Panc1 (cell line): ENCODE measurements at regions not wholly inside any gene's neighbourhood (a gene's known extent, or its start where the extent isn't known, plus 50 kb on each side); places are given as distances from the start of the nearest gene placed in this dataset.

Source experiments
- ATAC-seq: fragments of 200-7000 bp; cut with Tn5 transposase; 2 replicates; pipeline ENCODE4 v1.9.1; 2020; ENCODE audit warnings: mild to moderate bottlenecking, moderate library complexity
- BruUV-seq: library from RNA; stranded (reverse); fragments of 400-500 nt; replicated peaks from 2 replicates; lab custom pipeline; 2021; lab: Mats Ljungman, UMichigan
- CTCF ChIA-PET: fragments of 300-600 bp; sonication (Branson Sonifier 250); formaldehyde crosslinking; loops from one replicate; lab custom pipeline; 2022; ENCODE audit warnings: antibody characterized with exemption; lab: Charles Lee
- POLR2A ChIA-PET: fragments of 300-600 bp; sonication (Branson Sonifier 250); formaldehyde crosslinking; loops from one replicate; lab custom pipeline; 2022; ENCODE audit warnings: antibody characterized with exemption; lab: Charles Lee
- DNase-seq: peaks from one replicate; pipeline ENCODE4 v3.0.0-alpha.2; 2010; ENCODE audit warnings: low read depth, low spot score
- H3K27ac ChIP-seq: 2 replicates; pipeline ENCODE4 v1.5.1; 2011; ENCODE audit warnings: mild to moderate bottlenecking, low read length, inconsistent platforms
- H3K27me3 ChIP-seq: fragments of 200-500 bp; sonication (Bioruptor generic); 2 replicates; pipeline ENCODE4 v1.6.0; 2014; ENCODE audit warnings: low read length, inconsistent platforms; ENCODE audit not compliant: control insufficient read depth, insufficient read depth
- H3K36me3 ChIP-seq: fragments of 200-500 bp; sonication (Bioruptor generic); 2 replicates; pipeline ENCODE4 v1.5.1; 2014; ENCODE audit warnings: inconsistent platforms, mild to moderate bottlenecking, low read length, moderate library complexity; ENCODE audit not compliant: control insufficient read depth, insufficient read depth
- H3K4me1 ChIP-seq: 2 replicates; pipeline ENCODE4 v1.5.1; 2011; ENCODE audit warnings: inconsistent platforms, mild to moderate bottlenecking, low read length, moderate library complexity; ENCODE audit not compliant: control insufficient read depth, insufficient read depth
- H3K4me3 ChIP-seq, 2 experiments: 2 replicates each; pipeline ENCODE4 v1.5.1; 2011 to 2012; ENCODE audit warnings: low read depth in 2 of 2, low read length in 2 of 2, mild to moderate bottlenecking in 2 of 2, inconsistent platforms in 1 of 2, moderate library complexity in 1 of 2
- H3K9me3 ChIP-seq: fragments of 200-500 bp; sonication (Bioruptor generic); 2 replicates; pipeline ENCODE4 v1.5.1; 2014; ENCODE audit warnings: low read depth, mild to moderate bottlenecking, inconsistent platforms, low read length, moderate library complexity; ENCODE audit not compliant: control insufficient read depth, insufficient read depth
- POLR2AphosphoS5 ChIP-seq: IDR thresholded peaks from 2 replicates; pipeline ENCODE4 v1.6.1; 2012; ENCODE audit warnings: mild to moderate bottlenecking, low read depth, low read length, moderate library complexity
- SIN3A ChIP-seq: IDR thresholded peaks from 2 replicates; pipeline ENCODE4 v1.6.1; 2012; ENCODE audit warnings: low read depth, mild to moderate bottlenecking, low read length, moderate library complexity, borderline replicate concordance; ENCODE audit not compliant: insufficient read depth
- TCF7L2 ChIP-seq: IDR thresholded peaks from 2 replicates; pipeline ENCODE4 v1.6.1; 2011; ENCODE audit warnings: mild to moderate bottlenecking, low read depth, low read length, inconsistent platforms
- in situ Hi-C: cut with HindIII; loops from 2 replicates; pipeline ENCODE4 v1.10.0; 2016; ENCODE audit warnings: low sequenced_read_pairs, low pct_unique_long_range_greater_than_20kb
- intact Hi-C: fragments of 100-400 bp; cut with micrococcal nuclease; formaldehyde crosslinking; loops from one replicate; pipeline ENCODE4 v1.10.0; 2022; ENCODE audit not compliant: unreplicated experiment
- TF ChIP-seq, protein P1 (sequence below), 2 experiments: IDR thresholded peaks; 2 replicates each; pipeline ENCODE4 v1.6.1; 2011 to 2012; ENCODE audit warnings: low read depth in 2 of 2, control low read depth in 1 of 2, low read length in 1 of 2, mild to moderate bottlenecking in 1 of 2, moderate library complexity in 1 of 2; ENCODE audit not compliant: insufficient read depth in 1 of 2
- TF ChIP-seq, protein P2 (sequence below): fragments of 450-650 bp; IDR thresholded peaks from 2 replicates; pipeline ENCODE4 v1.5.1; 2017; ENCODE audit warnings: mild to moderate bottlenecking

DNA sequence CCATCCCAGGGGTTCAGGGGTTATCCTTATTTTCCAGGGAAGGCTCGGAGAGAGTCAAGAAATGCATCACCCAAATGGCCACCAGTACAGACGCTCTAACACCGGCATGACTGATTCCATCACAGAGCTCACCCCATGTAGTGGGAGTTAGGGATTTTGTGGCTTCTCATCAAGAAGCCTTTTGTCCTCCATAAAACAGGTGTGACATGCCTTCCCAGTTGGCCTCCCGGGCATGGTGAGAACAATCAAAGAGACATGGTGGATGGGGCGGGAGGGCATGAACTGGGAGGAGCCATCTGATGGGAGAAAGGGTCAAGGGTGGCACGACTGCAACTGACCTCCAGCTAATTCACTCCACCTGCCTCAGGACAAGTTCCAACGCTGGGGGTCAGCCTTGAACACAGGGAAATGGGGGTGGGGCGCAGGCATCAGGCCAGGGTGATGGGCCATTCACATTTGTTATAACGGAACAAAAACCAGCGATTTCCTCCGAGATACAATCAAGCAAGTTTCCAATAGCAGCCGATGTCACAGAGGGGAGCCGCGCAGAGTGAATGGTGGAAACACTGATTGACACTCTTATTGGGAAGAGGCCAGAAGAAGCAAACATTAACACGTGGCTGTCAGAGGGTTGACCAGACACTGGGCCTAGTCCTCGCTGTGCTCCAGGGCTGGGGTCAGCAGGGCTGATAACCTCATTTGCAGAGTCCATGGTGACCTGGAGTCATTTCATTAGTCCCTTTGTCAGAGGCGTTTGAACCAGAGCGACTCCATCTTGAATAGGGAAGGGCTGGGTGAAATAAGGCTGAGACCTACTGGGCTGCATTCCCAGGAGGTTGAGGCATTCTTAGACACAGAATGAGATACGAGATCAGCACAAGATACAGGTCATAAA, 80.5 kb upstream of the HPCAL1 start:
- no peaks in the 10 kb centered on the region for H3K36me3 ChIP-seq
- ChIA-PET CTCF (interaction anchor here (0.6 kb wide), 1 partner anchor 54 kb away, joined by 5 read pairs; no protein-coding TSS in a partner anchor), POLR2A (no interaction called here)
- DNase-seq = no peak
- TF ChIP-seq TCF7L2 (no peak), POLR2AphosphoS5 (no peak), SIN3A (no peak)
- TF ChIP-seq, protein P1, sequence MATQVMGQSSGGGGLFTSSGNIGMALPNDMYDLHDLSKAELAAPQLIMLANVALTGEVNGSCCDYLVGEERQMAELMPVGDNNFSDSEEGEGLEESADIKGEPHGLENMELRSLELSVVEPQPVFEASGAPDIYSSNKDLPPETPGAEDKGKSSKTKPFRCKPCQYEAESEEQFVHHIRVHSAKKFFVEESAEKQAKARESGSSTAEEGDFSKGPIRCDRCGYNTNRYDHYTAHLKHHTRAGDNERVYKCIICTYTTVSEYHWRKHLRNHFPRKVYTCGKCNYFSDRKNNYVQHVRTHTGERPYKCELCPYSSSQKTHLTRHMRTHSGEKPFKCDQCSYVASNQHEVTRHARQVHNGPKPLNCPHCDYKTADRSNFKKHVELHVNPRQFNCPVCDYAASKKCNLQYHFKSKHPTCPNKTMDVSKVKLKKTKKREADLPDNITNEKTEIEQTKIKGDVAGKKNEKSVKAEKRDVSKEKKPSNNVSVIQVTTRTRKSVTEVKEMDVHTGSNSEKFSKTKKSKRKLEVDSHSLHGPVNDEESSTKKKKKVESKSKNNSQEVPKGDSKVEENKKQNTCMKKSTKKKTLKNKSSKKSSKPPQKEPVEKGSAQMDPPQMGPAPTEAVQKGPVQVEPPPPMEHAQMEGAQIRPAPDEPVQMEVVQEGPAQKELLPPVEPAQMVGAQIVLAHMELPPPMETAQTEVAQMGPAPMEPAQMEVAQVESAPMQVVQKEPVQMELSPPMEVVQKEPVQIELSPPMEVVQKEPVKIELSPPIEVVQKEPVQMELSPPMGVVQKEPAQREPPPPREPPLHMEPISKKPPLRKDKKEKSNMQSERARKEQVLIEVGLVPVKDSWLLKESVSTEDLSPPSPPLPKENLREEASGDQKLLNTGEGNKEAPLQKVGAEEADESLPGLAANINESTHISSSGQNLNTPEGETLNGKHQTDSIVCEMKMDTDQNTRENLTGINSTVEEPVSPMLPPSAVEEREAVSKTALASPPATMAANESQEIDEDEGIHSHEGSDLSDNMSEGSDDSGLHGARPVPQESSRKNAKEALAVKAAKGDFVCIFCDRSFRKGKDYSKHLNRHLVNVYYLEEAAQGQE (IDR thresholded peaks at IDR 0.05; ENCODE audit: insufficient read depth in 1 of 2, low read depth in 2 of 2, low read length in 1 of 2) = no peak
- TF ChIP-seq, protein P2, sequence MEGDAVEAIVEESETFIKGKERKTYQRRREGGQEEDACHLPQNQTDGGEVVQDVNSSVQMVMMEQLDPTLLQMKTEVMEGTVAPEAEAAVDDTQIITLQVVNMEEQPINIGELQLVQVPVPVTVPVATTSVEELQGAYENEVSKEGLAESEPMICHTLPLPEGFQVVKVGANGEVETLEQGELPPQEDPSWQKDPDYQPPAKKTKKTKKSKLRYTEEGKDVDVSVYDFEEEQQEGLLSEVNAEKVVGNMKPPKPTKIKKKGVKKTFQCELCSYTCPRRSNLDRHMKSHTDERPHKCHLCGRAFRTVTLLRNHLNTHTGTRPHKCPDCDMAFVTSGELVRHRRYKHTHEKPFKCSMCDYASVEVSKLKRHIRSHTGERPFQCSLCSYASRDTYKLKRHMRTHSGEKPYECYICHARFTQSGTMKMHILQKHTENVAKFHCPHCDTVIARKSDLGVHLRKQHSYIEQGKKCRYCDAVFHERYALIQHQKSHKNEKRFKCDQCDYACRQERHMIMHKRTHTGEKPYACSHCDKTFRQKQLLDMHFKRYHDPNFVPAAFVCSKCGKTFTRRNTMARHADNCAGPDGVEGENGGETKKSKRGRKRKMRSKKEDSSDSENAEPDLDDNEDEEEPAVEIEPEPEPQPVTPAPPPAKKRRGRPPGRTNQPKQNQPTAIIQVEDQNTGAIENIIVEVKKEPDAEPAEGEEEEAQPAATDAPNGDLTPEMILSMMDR = no peak
- no peak overlapping the region for H3K27ac ChIP-seq
- no peaks in the 10 kb centered on the region for H3K27me3 ChIP-seq
- no peaks in the 10 kb centered on the region for H3K9me3 ChIP-seq
- no TSS peak for BruUV-seq
- intact Hi-C loops (no loop called here), in situ Hi-C loops (no loop called here)
- H3K4me1 ChIP-seq = no peaks in the 10 kb centered on the region
- H3K4me3 ChIP-seq = no peak overlapping the region
- ATAC-seq = no peak

DNA sequence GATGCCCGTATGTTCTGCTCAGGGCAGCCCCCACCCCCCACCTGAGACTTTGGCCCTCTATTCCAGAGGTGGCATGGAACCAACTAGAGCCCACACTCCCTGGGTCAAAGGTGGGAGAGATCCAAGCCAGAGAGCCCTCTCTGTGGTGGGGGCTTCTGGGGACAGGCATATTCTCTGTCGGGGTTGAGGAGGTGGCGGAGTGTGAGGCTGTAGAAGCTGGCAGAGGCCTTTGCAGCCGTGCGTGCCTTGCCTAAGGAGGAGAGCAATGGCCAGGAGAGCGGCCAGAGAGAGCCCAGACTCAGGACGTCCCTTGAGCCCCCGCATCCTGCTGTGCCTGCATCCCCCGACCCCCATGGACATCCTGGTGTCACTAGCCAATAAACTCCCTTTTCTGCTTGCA, 79.2 kb upstream of the HPCAL1 start:
- TF ChIP-seq, protein P1 (IDR thresholded peaks at IDR 0.05; ENCODE audit: insufficient read depth in 1 of 2, low read depth in 2 of 2, low read length in 1 of 2) = no peak
- TF ChIP-seq, protein P2 = no peak
- ChIA-PET CTCF (no interaction called here), POLR2A (no interaction called here)
- intact Hi-C loops = no loop called here
- DNase-seq (no peak), ATAC-seq (no peak)
- Histone ChIP-seq H3K36me3 (no peaks in the 10 kb centered on the region), H3K9me3 (no peaks in the 10 kb centered on the region), H3K4me1 (no peaks in the 10 kb centered on the region), H3K27ac (no peak overlapping the region), H3K4me3 (no peak overlapping the region), H3K27me3 (no peaks in the 10 kb centered on the region)
- in situ Hi-C loops = no loop called here
- no TSS peak for BruUV-seq
